CD4-positive, alpha-beta T cell treated with Interleukin-6 at 100 ng/mL for 8 hours (primary cell): ENCODE measurements at regions not wholly inside any gene's neighbourhood (a gene's known extent, or its start where the extent isn't known, plus 50 kb on each side); places are given as distances from the start of the nearest gene placed in this dataset.
"Not testable (repeated sequence)": the region's sequence is repeated elsewhere in the genome, so short reads cannot be mapped to it uniquely, and the experiment has no call there.

Source experiments
- DNase-seq: peaks from one replicate; pipeline ENCODE4 v3.0.0-alpha.2; 2020; ENCODE audit warnings: mixed read lengths, low spot score

DNA sequence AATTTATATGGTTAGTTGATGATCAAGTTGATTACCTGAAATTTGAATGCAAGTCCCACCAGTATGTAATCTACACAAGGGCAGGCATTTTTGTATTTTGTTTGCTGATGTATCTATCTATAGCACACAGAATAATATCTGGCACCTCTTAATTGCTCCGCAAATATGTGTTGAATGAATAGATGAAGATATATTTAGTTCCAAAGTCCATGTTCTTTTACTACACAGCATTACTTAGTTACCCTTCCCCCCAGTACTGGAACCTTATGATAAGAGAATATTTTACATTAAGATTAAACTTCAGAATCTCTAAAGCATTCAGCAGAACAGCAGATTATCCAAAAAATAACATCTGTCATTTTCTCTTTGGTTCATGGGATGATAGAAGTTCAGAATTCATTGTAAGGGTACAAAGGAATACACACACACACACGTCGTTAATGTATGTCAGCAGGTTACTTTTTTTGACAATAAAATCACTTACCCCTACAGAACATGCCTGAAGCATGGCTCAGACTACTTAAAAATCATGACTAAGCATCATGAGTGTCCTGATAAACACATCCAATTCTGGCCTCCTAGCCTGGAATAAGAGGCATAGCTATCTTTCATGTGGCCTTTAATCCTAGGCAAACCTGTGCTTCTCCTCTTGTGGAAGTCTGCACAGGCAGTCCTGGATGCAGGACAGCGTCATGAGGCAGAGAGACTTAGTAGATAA is 148.9 kb upstream of the TBC1D5 start:
- DNase-seq: no peak

- no peak for DNase-seq
These were observed 143.6 kb upstream of the TBC1D5 start for GRCh38 chr3:17885986-17886385.

GRCh38 chr3:17882981-17883380 is 140.6 kb upstream of the TBC1D5 start:
- no peak for DNase-seq

DNA sequence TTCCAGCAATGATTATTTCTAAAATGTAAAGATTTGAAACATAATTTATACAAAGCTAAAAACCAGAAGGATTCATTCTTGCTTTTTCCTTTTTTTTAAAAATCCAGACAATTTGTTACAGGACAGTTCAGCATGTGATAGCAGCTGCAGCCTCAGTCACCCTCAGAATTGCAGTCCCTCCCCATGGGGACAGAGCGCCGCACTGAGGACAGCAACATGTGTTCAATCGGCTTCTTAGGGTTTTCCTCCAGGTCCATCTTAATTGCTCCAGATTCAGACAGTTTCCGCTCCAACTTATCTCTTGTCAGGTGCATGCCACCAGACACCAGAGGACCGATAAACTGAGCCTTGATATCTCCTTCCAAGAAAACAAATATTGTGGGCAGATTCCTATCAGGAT is 134.9 kb upstream of the TBC1D5 start:
- no peak for DNase-seq

DNA sequence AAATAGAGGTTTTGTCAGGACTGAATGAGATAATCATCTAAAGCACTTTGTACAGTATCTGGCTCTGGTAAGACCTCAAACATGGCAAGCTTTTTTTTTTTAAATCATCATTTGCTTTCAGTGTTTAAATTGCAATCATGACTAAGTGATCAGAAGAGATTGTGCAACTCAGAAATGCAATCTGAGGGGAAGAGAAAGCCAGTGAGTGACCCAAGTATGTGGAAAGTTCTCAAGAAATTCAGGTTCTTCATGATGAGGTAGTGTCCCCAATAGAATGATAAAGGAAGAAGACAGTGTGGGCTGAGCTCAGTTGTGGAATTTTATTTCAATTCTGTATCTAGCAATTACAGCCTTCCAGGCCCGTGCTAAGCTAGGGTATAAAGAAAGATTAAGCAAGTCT is 132.2 kb upstream of the TBC1D5 start:
- no peak for DNase-seq

DNA sequence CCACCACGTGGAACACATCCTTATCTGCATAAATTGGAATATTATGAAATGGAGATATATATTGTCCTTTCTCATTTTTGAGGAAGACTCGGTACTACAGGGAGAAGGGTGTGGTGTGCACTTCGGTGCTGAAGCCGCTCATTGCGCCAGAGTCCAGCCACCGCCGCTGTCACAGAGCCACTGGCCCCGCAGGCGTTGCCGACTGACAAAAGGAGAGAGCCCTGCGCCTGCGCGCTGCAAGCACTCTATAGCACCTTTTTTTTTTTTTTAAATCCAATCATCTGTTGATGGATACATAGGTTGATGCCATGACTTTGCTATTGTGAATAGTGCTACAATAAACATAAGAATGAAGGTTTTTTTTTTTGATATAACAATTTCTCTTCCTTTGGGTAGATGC is 130.0 kb upstream of the TBC1D5 start:
- no peak for DNase-seq

DNA sequence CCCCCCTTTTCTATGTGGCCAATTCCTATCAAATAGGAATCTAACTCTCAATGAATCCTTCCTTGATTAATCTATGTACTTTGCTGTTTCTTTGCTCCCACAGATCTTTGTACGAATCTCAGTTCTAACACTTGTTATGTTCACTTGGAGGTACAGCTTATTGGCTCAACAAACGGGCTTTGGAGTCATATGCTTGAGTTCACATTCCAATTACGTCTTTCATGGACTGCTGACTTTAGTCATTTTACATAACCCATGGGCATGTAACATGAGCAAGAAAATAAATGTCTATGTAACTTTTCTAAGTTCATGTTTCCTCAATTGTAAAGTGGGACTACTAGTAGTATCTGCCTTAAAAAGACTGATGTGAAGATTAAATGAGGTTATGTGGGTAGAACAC is 123.2 kb upstream of the TBC1D5 start:
- no peak for DNase-seq

DNA sequence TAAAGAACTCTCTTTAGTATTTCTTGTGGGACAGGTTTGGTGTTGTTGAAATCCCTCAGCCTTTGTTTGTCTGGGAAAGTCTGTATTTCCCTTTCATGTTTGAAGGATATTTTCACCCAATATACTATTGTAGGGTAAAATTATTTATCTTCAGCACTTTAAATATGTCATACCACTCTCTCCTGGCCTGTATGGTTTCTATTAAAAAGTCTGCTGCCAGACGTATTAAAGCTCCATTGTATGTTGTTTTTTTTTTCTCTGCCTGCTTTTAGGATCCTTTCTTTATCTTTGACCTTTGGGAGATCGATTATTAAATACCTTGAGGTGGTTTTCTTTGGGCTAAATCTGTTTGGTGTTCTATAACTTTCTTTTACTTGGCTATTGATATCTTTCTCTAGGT is 119.0 kb upstream of the TBC1D5 start:
- no peak for DNase-seq

GRCh38 chr3:17860840-17861471 is 118.5 kb upstream of the TBC1D5 start:
- not testable (repeated sequence) for DNase-seq

DNA sequence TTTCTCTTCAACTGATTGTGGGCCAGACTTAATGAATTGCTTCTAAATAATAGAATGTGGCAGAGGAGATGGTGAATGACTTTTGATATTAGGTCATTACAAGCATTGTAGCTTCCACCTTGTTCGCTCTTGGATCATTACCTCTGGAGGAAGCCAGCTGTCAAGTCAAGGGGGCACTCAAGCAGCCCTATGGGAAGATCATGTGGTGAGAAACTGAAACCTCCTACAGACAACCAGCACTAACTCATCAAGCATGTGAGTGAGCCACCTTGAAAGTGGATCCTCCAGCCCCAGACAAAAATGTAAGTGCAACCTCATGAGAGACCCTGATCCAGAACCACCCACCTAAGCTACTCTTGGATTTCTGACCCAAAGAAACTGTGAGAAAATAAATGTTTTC is 109.8 kb upstream of the TBC1D5 start:
- no peak for DNase-seq

- no peak for DNase-seq
These were observed 108.0 kb upstream of the TBC1D5 start for GRCh38 chr3:17850448-17850847.

DNA sequence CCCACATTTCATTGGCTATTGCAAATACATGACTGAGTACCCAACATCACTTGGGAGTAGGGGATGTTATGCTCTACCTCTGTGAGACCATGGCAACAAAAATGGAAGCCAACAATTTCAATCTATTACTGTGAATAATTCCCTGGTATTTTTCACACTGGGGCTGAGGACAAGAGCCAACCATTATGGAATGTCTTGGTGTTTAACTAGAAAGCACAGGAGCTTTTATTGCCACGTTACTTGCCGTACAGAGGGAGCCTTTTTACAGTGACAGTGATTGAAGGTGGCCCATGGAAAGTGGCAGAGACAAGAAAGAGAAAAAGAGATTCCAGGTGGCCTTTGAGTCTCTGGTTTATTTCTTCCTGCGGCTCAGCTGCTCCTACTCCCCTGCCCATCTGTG is 105.7 kb upstream of the TBC1D5 start:
- DNase-seq: no peak

DNA sequence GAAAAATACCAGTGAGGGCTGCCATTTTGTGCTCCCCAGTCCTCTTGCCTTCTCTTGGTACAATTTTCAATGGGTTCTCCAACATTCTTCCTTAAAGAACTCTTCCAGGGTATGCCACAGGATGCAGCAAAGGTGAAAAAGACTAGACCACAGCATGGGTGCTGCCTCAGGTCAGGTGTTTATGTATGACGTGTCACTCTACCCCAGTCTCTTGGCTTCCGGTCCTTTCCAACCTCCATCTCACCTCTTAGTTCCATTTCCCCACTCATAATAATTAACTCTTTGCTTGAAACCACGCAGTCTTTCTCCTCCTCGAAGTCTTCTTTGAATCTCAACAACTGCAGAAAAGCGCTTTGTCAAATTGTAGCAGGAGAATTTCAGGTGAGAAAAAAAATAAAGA is 104.7 kb upstream of the TBC1D5 start:
- DNase-seq: no peak

GRCh38 chr3:17846466-17846865 is 104.0 kb upstream of the TBC1D5 start:
- DNase-seq: no peak

DNA sequence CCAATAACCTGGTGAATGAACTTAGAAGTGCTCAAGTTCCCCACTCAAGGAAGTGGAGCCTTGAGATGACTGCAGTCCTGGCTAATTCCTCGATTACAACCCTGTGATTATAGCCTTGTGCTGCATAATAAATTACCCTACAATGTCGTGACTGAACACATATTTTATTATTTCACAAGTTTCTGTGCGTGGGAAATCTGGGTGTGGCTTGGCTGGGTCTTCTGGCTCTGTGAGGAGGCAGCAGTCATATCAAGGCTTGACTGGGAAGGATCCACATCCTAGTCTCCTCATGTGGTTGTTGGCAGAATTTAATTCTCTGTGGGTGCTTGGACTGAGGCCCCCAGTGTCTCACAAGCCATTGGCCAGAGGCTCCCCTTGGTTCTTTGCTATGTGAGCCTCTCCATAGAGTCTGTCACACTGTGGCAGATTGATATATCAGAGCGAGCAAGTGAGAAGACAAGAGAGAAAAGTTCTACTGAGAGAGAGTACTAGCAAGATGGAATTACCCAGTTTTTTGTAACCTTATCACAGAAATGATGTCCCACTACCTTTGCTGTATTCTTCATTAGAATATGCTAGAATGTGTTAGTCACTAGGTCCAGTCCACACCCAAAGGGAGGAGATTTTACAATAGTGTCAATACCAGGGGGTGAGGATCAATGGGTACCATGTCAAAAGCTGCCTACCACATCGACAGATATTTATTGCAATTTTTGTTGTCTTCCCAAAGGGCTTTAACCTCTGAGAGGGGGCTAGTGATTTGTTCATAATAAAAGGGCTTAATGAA is 102.8 kb upstream of the TBC1D5 start:
- no peak for DNase-seq

DNA sequence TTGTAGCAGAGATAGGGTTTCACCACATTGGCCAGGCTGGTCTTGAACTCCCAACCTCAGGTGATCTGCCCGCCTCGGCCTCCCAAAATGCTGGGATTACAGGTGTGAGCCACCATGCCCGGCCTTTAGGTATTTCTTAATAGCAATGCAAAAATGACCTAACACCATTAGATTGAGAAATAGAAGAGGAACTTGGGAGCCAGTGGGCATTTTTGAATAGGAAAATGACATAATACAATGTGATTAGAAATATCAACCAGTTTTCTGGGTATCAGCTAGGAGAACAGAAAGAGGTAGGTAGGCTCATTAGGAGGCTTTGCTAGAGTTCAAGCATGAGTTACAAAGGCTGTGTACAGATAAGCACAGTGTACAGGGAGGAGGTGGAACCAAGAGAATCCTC is 101.8 kb upstream of the TBC1D5 start:
- no peak for DNase-seq

GRCh38 chr3:17841190-17841828 is 98.9 kb upstream of the TBC1D5 start:
- peak; percentile 61 for DNase-seq

- no peak for DNase-seq
These were observed 98.2 kb upstream of the TBC1D5 start for GRCh38 chr3:17840651-17841050.

DNA sequence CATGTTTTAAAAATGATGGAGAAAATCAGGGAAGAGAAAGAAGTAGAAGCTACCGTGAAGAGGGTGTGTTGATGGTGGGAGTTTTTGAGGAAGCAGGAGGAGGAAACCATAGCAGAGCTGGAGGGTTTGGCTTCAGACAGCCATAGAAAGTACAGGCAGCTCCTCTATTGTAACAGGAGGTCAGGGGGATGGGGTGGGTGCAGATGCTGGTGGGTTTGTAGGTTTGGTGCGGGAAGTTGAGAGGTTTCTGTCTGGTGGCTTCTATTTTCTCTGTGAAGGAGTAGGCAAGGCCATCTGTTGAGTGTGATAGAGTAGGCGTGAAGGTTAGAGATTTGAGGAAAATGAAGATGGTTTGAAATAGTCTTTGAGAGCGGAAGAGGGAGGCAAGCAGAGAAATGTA is 97.7 kb upstream of the TBC1D5 start:
- DNase-seq: no peak

GRCh38 chr3:17836919-17837318 is 94.5 kb upstream of the TBC1D5 start:
- no peak for DNase-seq

DNA sequence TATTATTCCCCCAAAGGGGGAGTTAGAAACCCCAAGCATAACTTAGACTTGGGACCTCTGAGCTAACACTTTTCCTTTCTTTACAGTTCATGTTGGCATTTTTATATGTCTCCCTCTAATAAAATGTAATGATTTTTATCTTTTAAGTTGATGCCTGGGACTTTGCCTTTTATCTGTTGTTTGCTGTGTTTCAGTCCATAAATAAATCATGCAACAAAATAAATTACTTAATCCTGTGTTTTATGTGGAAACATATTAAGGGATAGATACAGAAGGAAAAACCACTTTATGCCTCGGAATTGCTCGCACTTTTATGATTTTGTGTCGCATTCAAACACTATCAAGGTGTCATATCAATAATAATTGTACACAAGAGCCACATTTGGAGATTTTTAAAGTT is 93.7 kb upstream of the TBC1D5 start:
- DNase-seq: no peak

- no peak for DNase-seq
These were observed 91.5 kb upstream of the TBC1D5 start for GRCh38 chr3:17833786-17834559.
